DOHH2 (cell line): ENCODE measurements at regions not wholly inside any gene's neighbourhood (a gene's known extent, or its start where the extent isn't known, plus 50 kb on each side); places are given as distances from the start of the nearest gene placed in this dataset.

Experiments used
- EZH2phosphoT487 ChIP-seq: fragments of 200-600 bp; sonication (generic); IDR thresholded peaks from 2 replicates; pipeline ENCODE4 v1.6.1; 2017; ENCODE audit warnings: borderline replicate concordance, mild to moderate bottlenecking, antibody characterized with exemption, low read length, moderate library complexity, mixed read lengths
- TF ChIP-seq, protein P1 (sequence below): fragments of 200-600 bp; sonication (generic); IDR thresholded peaks from one replicate; pipeline ENCODE4 v1.5.1; 2014; ENCODE audit warnings: antibody characterized with exemption, mild to moderate bottlenecking, low read depth, low read length; ENCODE audit not compliant: poor library complexity, severe bottlenecking

DNA sequence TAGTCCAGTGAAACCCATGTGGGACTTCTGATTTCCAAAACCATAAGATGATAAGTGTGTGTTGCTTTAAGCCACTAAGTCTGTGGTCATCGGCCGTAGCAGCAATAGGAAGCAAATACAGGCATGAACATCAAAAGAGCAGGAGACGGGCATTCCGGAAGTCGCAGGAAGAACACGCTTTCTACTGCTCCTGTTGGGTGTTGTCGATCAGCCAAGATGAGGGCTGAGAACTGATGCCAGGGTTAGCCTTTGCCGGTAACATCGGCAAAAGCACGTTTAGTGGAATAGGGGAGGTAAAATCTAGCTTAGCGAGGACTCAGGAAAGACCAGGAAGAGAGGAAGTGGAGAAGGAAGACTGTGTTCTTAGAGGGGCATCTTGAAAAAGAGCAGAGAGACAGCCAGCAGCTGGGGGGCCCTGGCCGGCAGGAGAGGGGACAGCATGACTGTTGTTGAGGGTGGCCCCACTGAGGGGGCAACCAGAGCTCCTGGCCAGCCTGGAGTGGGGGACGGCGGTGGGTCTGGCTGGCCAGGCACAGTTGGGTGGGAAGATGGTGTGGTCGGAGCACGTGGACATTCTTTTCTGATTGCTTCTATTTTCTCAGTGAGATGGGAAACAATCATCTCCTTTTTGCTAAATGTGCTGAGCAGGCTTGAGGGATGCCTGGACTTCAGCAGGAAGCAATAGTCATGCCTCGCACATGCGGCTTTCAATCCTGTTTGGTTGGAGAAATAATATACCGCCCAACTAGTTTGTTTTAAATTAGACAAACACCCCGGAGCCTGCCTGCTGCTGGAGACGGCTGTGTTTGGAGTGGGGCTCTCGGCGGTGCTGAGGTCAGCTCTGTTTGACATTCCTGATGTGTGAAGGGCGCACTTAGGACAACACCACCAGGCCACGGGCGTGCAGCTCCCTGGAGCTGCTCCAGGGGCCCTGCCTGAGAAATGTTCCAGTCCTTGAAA is 109.9 kb downstream of the METRNL start:
- TF ChIP-seq, protein P1, sequence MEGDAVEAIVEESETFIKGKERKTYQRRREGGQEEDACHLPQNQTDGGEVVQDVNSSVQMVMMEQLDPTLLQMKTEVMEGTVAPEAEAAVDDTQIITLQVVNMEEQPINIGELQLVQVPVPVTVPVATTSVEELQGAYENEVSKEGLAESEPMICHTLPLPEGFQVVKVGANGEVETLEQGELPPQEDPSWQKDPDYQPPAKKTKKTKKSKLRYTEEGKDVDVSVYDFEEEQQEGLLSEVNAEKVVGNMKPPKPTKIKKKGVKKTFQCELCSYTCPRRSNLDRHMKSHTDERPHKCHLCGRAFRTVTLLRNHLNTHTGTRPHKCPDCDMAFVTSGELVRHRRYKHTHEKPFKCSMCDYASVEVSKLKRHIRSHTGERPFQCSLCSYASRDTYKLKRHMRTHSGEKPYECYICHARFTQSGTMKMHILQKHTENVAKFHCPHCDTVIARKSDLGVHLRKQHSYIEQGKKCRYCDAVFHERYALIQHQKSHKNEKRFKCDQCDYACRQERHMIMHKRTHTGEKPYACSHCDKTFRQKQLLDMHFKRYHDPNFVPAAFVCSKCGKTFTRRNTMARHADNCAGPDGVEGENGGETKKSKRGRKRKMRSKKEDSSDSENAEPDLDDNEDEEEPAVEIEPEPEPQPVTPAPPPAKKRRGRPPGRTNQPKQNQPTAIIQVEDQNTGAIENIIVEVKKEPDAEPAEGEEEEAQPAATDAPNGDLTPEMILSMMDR: no peak
- no peak for TF ChIP-seq EZH2phosphoT487
